ENCODE measurements at regions not wholly inside any gene's neighbourhood (a gene's known extent, or its start where the extent isn't known, plus 50 kb on each side); places are given as distances from the start of the nearest gene placed in this dataset.
A peak's percentile ranks its signal among the peaks of the same experiment; 100 is the strongest.

GRCh38 chr6:167499161-167499660, 174.3 kb downstream of the TTLL2 start (continued):
- TF ChIP-seq, protein P1, sequence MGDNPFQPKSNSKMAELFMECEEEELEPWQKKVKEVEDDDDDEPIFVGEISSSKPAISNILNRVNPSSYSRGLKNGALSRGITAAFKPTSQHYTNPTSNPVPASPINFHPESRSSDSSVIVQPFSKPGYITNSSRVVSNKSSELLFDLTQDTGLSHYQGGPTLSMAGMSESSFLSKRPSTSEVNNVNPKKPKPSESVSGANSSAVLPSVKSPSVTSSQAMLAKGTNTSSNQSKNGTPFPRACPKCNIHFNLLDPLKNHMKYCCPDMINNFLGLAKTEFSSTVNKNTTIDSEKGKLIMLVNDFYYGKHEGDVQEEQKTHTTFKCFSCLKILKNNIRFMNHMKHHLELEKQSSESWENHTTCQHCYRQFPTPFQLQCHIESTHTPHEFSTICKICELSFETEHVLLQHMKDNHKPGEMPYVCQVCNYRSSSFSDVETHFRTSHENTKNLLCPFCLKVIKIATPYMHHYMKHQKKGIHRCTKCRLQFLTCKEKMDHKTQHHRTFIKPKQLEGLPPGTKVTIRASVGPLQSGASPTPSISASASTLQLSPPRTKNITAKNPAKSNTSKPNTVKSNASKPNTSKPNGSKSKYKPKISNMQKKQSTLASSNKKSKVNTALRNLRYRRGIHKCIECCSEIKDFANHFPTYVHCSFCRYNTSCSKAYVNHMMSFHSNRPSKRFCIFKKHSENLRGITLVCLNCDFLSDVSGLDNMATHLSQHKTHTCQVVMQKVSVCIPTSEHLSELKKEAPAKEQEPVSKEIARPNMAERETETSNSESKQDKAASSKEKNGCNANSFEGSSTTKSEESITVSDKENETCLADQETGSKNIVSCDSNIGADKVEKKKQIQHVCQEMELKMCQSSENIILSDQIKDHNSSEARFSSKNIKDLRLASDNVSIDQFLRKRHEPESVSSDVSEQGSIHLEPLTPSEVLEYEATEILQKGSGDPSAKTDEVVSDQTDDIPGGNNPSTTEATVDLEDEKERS (CRISPR knock-in tag; IDR thresholded peaks at IDR 0.05): no peak
- peak; percentile 8; the same call in 1 of the 2 replicates for TF ChIP-seq BCL6 (CRISPR knock-in tag; IDR thresholded peaks at IDR 0.05)
- TF ChIP-seq ZFP82 (CRISPR knock-in tag; IDR thresholded peaks at IDR 0.05; ENCODE audit: borderline replicate concordance): no peak
- TF ChIP-seq, protein P2, sequence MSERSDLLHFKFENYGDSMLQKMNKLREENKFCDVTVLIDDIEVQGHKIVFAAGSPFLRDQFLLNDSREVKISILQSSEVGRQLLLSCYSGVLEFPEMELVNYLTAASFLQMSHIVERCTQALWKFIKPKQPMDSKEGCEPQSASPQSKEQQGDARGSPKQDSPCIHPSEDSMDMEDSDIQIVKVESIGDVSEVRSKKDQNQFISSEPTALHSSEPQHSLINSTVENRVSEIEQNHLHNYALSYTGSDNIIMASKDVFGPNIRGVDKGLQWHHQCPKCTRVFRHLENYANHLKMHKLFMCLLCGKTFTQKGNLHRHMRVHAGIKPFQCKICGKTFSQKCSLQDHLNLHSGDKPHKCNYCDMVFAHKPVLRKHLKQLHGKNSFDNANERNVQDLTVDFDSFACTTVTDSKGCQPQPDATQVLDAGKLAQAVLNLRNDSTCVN (CRISPR knock-in tag; IDR thresholded peaks at IDR 0.05; ENCODE audit: borderline replicate concordance): no peak
- no peak for TF ChIP-seq ZHX1 (CRISPR knock-in tag; IDR thresholded peaks at IDR 0.05; ENCODE audit: low read depth)
- peak; percentile 50 for TF ChIP-seq ZEB1 (IDR thresholded peaks at IDR 0.05; ENCODE audit: insufficient replicate concordance, low read depth)
- no peak for TF ChIP-seq ZNF691 (CRISPR knock-in tag; IDR thresholded peaks at IDR 0.05; ENCODE audit: borderline replicate concordance, low read depth)
- no peak for TF ChIP-seq SMARCC2 (IDR thresholded peaks at IDR 0.05)
- no peak for TF ChIP-seq HOMEZ (CRISPR knock-in tag; IDR thresholded peaks at IDR 0.05; ENCODE audit: low read depth)
- TF ChIP-seq ZSCAN20 (CRISPR knock-in tag; IDR thresholded peaks at IDR 0.05; ENCODE audit: borderline replicate concordance): no peak
- TF ChIP-seq RFX5 (IDR thresholded peaks at IDR 0.05; ENCODE audit: low read depth, low read length): no peak
- no peak for TF ChIP-seq KDM5B (CRISPR knock-in tag; IDR thresholded peaks at IDR 0.05; ENCODE audit: borderline replicate concordance)
- no peak for TF ChIP-seq ZNF724P (CRISPR knock-in tag; IDR thresholded peaks at IDR 0.05; ENCODE audit: borderline replicate concordance)
- no peak for TF ChIP-seq HHEX (CRISPR knock-in tag; IDR thresholded peaks at IDR 0.05)
- TF ChIP-seq ZFP36L1 (CRISPR knock-in tag; IDR thresholded peaks at IDR 0.05): 0 out of 2 replicates have a peak, but pooled peaks have one; percentile 24
- no peak for TF ChIP-seq ZNF749 (CRISPR knock-in tag; IDR thresholded peaks at IDR 0.05; ENCODE audit: borderline replicate concordance)
- TF ChIP-seq AHR (CRISPR knock-in tag; IDR thresholded peaks at IDR 0.05): no peak
- no peak for TF ChIP-seq SMYD3 (CRISPR knock-in tag; IDR thresholded peaks at IDR 0.05)
- no peak for TF ChIP-seq TCF7 (IDR thresholded peaks at IDR 0.05; ENCODE audit: low read depth)
- no peak for TF ChIP-seq ZBTB34 (CRISPR knock-in tag; IDR thresholded peaks at IDR 0.05)
